Mammary epithelial cell (primary cell): ENCODE measurements at regions not wholly inside any gene's neighbourhood (a gene's known extent, or its start where the extent isn't known, plus 50 kb on each side); places are given as distances from the start of the nearest gene placed in this dataset.

Experiments used
- CTCF ChIP-seq, 2 donors: IDR thresholded peaks in 1 of 2; conservative IDR thresholded peaks in 1 of 2; 2 replicates each; pipeline ENCODE4 v1.5.1; 2011 to 2012; ENCODE audit warnings: inconsistent platforms in 2 of 2, low read length in 2 of 2, mild to moderate bottlenecking in 2 of 2, control low read depth in 1 of 2, low read depth in 1 of 2; ENCODE audit not compliant: insufficient read depth in 1 of 2; ENCODE audit errors: extremely low read depth in 1 of 2
- EZH2 ChIP-seq: IDR thresholded peaks from 2 replicates; pipeline ENCODE4 v1.6.1; 2012; ENCODE audit warnings: low read length, inconsistent platforms, borderline replicate concordance

- TF ChIP-seq CTCF (conservative IDR thresholded peaks at IDR 0.05 in 1 of 2, IDR thresholded peaks at IDR 0.05 in 1 of 2; ENCODE audit: extremely low read depth in 1 of 2, insufficient read depth in 1 of 2, low read depth in 1 of 2, low read length in 2 of 2) = no peak
- no peak for TF ChIP-seq EZH2
These were observed 165.0 kb upstream of the FBXL17 start for GRCh38 chr5:108546939-108547338.
